ENCODE measurements at regions not wholly inside any gene's neighbourhood (a gene's known extent, or its start where the extent isn't known, plus 50 kb on each side); places are given as distances from the start of the nearest gene placed in this dataset.

DNA sequence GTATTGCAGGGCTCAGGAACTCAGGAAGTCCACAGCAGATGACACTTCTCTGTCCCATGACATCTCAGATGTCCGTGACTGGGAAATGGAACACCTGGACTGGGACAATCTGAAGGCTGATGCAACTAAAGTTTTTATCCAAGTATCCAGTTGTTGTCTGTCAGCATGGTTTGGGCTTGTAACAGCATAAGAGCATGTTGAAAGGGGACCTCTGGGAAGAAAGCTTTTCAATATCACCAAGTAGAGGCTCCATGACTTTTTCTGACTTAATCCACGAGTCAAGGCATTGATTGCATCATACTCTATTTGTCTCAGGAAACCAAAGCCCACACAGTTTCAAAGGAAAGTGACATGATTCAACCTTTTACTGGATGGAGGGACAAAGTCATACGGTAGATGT lies 807.7 kb downstream of the MTRR start:
- TF ChIP-seq EZH2 (IDR thresholded peaks at IDR 0.05; ENCODE audit: borderline replicate concordance) (no peak), EZH2phosphoT487 (IDR thresholded peaks at IDR 0.05; ENCODE audit: low read depth, severe bottlenecking, unreplicated experiment) (no peak)
- TF ChIP-seq, protein P1, sequence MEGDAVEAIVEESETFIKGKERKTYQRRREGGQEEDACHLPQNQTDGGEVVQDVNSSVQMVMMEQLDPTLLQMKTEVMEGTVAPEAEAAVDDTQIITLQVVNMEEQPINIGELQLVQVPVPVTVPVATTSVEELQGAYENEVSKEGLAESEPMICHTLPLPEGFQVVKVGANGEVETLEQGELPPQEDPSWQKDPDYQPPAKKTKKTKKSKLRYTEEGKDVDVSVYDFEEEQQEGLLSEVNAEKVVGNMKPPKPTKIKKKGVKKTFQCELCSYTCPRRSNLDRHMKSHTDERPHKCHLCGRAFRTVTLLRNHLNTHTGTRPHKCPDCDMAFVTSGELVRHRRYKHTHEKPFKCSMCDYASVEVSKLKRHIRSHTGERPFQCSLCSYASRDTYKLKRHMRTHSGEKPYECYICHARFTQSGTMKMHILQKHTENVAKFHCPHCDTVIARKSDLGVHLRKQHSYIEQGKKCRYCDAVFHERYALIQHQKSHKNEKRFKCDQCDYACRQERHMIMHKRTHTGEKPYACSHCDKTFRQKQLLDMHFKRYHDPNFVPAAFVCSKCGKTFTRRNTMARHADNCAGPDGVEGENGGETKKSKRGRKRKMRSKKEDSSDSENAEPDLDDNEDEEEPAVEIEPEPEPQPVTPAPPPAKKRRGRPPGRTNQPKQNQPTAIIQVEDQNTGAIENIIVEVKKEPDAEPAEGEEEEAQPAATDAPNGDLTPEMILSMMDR (IDR thresholded peaks at IDR 0.05; ENCODE audit: poor library complexity) = no peak
- no peaks in the 10 kb centered on the region for H4K20me1 ChIP-seq (ENCODE audit: insufficient read depth, poor library complexity, severe bottlenecking)
- no peak for DNase-seq (ENCODE audit: low spot score)
- H3K36me3 ChIP-seq (replicated peaks; ENCODE audit: insufficient read depth, low read depth) = no peaks in the 10 kb centered on the region
- no peaks in the 10 kb centered on the region for H3K79me2 ChIP-seq
- no peaks in the 10 kb centered on the region for H3K9me3 ChIP-seq (ENCODE audit: low read depth)
- no peaks in the 10 kb centered on the region for H3K9me2 ChIP-seq (replicated peaks; ENCODE audit: insufficient read depth)
- no peak overlapping the region for H2AFZ ChIP-seq
- peaks cover 4% of the 10 kb centered on the region for H3K27me3 ChIP-seq
- H3K4me3 ChIP-seq = no peak overlapping the region
- no peaks in the 10 kb centered on the region for H3K4me1 ChIP-seq (ENCODE audit: insufficient read depth)
- no peak overlapping the region for H3K4me2 ChIP-seq
- no peak overlapping the region for H3K27ac ChIP-seq
- 74% methylated on average over 3 of the region's 3 CpGs for WGBS (ENCODE audit: low lambda C conversion rate, missing lambda C conversion rate)

DNA sequence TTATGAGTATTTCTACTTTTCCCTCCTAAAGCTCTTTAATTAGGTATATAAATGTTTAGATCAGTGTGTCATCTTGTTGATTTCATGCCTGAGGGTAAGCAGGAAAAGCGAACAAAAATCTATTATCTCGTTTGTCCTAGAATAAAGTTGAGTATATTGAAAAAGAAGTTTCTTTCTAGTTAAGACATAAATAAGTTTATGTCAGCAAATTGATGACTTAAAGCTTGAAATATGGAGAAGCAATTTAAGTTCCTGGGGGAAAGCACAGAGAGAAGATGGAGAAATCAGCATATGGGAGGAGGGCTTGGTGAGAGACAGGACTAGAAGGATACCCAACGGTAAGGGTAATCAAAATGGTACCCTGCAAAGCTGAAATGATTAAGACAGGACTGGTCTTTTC lies 813.4 kb downstream of the MTRR start:
- Histone ChIP-seq H3K4me1 (ENCODE audit: insufficient read depth) (no peaks in the 10 kb centered on the region), H2AFZ (no peak overlapping the region)

DNA sequence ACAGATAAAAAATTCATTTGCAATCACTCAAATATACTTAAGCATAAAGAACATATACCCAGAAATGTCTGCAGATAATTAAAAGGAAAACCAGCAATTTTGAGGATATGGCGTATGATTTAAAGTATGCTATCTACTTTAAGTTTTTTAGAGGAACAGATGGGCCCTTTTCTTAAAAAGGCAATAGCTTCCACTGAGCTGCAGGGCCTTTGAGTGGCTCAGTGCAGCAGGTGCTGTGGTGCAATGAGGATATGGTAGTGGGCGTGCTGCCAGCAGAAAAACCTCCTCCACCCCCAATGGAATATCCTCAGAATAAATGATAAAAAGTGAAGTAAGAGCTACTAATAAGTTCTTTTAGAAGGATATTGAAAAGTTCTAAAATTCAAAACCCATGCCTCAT lies 814.5 kb downstream of the MTRR start:
- Histone ChIP-seq H3K4me1 (ENCODE audit: insufficient read depth) (no peaks in the 10 kb centered on the region), H3K36me3 (replicated peaks; ENCODE audit: insufficient read depth, low read depth) (no peaks in the 10 kb centered on the region)
- 96% methylated on average over 2 of the region's 2 CpGs for WGBS (ENCODE audit: low lambda C conversion rate, missing lambda C conversion rate)

More for the DNA sequence above, 813.4 kb downstream of the MTRR start:
- no peak overlapping the region for H3K27ac ChIP-seq
- no peaks in the 10 kb centered on the region for H3K9me2 ChIP-seq (replicated peaks; ENCODE audit: insufficient read depth)
- 88% methylated on average over 3 of the region's 3 CpGs for WGBS (ENCODE audit: low lambda C conversion rate, missing lambda C conversion rate)
- TF ChIP-seq EZH2phosphoT487 (IDR thresholded peaks at IDR 0.05; ENCODE audit: low read depth, severe bottlenecking, unreplicated experiment) (no peak), EZH2 (IDR thresholded peaks at IDR 0.05; ENCODE audit: borderline replicate concordance) (no peak)
- TF ChIP-seq, protein P1 (IDR thresholded peaks at IDR 0.05; ENCODE audit: poor library complexity) = no peak
- no peak for DNase-seq (ENCODE audit: low spot score)
- no peaks in the 10 kb centered on the region for H3K79me2 ChIP-seq
- no peaks in the 10 kb centered on the region for H3K27me3 ChIP-seq
- H3K4me2 ChIP-seq = no peak overlapping the region
- no peaks in the 10 kb centered on the region for H3K36me3 ChIP-seq (replicated peaks; ENCODE audit: insufficient read depth, low read depth)
- H4K20me1 ChIP-seq (ENCODE audit: insufficient read depth, poor library complexity, severe bottlenecking) = no peaks in the 10 kb centered on the region
- H3K4me3 ChIP-seq = no peak overlapping the region
- H3K9me3 ChIP-seq (ENCODE audit: low read depth) = no peaks in the 10 kb centered on the region

More for the DNA sequence above, 814.5 kb downstream of the MTRR start:
- Histone ChIP-seq H4K20me1 (ENCODE audit: insufficient read depth, poor library complexity, severe bottlenecking) (no peaks in the 10 kb centered on the region), H3K4me2 (no peak overlapping the region), H3K27ac (no peak overlapping the region), H3K79me2 (no peaks in the 10 kb centered on the region), H2AFZ (no peak overlapping the region), H3K9me2 (replicated peaks; ENCODE audit: insufficient read depth) (no peaks in the 10 kb centered on the region), H3K27me3 (no peaks in the 10 kb centered on the region), H3K4me3 (no peak overlapping the region), H3K9me3 (ENCODE audit: low read depth) (no peaks in the 10 kb centered on the region)
- no peak for TF ChIP-seq EZH2phosphoT487 (IDR thresholded peaks at IDR 0.05; ENCODE audit: low read depth, severe bottlenecking, unreplicated experiment)
- TF ChIP-seq, protein P1 (IDR thresholded peaks at IDR 0.05; ENCODE audit: poor library complexity) = no peak
- TF ChIP-seq EZH2 (IDR thresholded peaks at IDR 0.05; ENCODE audit: borderline replicate concordance) = no peak
- no peak for DNase-seq (ENCODE audit: low spot score)
